Gastrocnemius medialis (tissue), 4 donors: ENCODE measurements at regions not wholly inside any gene's neighbourhood (a gene's known extent, or its start where the extent isn't known, plus 50 kb on each side); places are given as distances from the start of the nearest gene placed in this dataset.

Experiments
- ATAC-seq, 2 donors: fragments of 150-250 bp; one replicate each; pipeline ENCODE4 v1.9.1; 2016
- DNase-seq, 2 donors: peaks; one replicate each; pipeline ENCODE4 v3.0.0-alpha.2; 2019
- H3K27ac ChIP-seq, 4 donors: fragments of 200-600 bp; sonication (generic); 1 replicate in 1 of 4; 2 replicates in 3 of 4; pipeline ENCODE4 v1.5.1; 2016 to 2018; ENCODE audit warnings: mild to moderate bottlenecking in 2 of 4, moderate library complexity in 1 of 4
- H3K27me3 ChIP-seq, 3 donors: fragments of 200-600 bp; sonication (generic) in 2 of 3; 1 replicate in 1 of 3; 2 replicates in 2 of 3; pipeline versions ENCODE4 v1.5.1 to v1.6.0; 2016 to 2019; ENCODE audit warnings: mild to moderate bottlenecking in 1 of 3, moderate library complexity in 1 of 3
- H3K36me3 ChIP-seq, 2 donors: fragments of 200-600 bp; sonication (generic) in 1 of 2; one replicate each; pipeline ENCODE4 v1.5.1; 2017 to 2018
- H3K4me1 ChIP-seq, 2 donors: fragments of 200-600 bp; sonication (generic) in 1 of 2; one replicate each; pipeline ENCODE4 v1.5.1; 2016 to 2017; ENCODE audit warnings: mild to moderate bottlenecking in 2 of 2
- H3K4me3 ChIP-seq, 4 donors: fragments of 200-600 bp; sonication (generic) in 3 of 4; 1 replicate in 1 of 4; 2 replicates in 3 of 4; pipeline ENCODE4 v1.5.1; 2016 to 2019; ENCODE audit warnings: mild to moderate bottlenecking in 2 of 4
- H3K9me3 ChIP-seq, 3 donors: fragments of 200-600 bp; sonication (generic) in 2 of 3; 1 replicate in 1 of 3; 2 replicates in 2 of 3; pipeline ENCODE4 v1.5.1; 2016 to 2019
- POLR2A ChIP-seq, 2 donors: fragments of 450-650 bp; IDR thresholded peaks; one replicate each; pipeline ENCODE4 v1.6.1; 2017; ENCODE audit warnings: antibody characterized with exemption in 2 of 2, mild to moderate bottlenecking in 2 of 2, moderate library complexity in 2 of 2
- in situ Hi-C, 4 donors: fragments of 200-750 bp; cut with MboI; loops; one replicate each; pipeline versions ENCODE4 v1.15.0 to v1.8.0; 2017; ENCODE audit warnings: low sequenced_read_pairs in 4 of 4
- intact Hi-C: fragments of 100-400 bp; cut with DNase I; formaldehyde crosslinking; loops from one replicate; pipeline ENCODE4 v1.15.1; 2023; ENCODE audit warnings: low total_unique reads
- TF ChIP-seq, protein P1 (sequence below), 5 experiments: fragments of 450-650 bp in 3 of 5; fragments of 200-600 bp in 2 of 5; sonication (generic) in 2 of 5; IDR thresholded peaks in 4 of 5; conservative IDR thresholded peaks in 1 of 5; 1 replicate in 4 of 5; 2 replicates in 1 of 5; pipeline ENCODE4 v1.5.1; 2016 to 2019; ENCODE audit warnings: antibody characterized with exemption in 5 of 5, mild to moderate bottlenecking in 3 of 5, moderate library complexity in 3 of 5

- ATAC-seq (no peak), DNase-seq (no peak)
- in situ Hi-C loops (no loop called here), intact Hi-C loops (no loop called here)
- Histone ChIP-seq H3K4me3 (no peak overlapping the region), H3K4me1 (no peaks in the 10 kb centered on the region), H3K27me3 (no peaks in the 10 kb centered on the region), H3K9me3 (no peaks in the 10 kb centered on the region), H3K36me3 (no peaks in the 10 kb centered on the region), H3K27ac (no peak overlapping the region)
- TF ChIP-seq POLR2A (IDR thresholded peaks at IDR 0.05) = no peak
- TF ChIP-seq, protein P1, sequence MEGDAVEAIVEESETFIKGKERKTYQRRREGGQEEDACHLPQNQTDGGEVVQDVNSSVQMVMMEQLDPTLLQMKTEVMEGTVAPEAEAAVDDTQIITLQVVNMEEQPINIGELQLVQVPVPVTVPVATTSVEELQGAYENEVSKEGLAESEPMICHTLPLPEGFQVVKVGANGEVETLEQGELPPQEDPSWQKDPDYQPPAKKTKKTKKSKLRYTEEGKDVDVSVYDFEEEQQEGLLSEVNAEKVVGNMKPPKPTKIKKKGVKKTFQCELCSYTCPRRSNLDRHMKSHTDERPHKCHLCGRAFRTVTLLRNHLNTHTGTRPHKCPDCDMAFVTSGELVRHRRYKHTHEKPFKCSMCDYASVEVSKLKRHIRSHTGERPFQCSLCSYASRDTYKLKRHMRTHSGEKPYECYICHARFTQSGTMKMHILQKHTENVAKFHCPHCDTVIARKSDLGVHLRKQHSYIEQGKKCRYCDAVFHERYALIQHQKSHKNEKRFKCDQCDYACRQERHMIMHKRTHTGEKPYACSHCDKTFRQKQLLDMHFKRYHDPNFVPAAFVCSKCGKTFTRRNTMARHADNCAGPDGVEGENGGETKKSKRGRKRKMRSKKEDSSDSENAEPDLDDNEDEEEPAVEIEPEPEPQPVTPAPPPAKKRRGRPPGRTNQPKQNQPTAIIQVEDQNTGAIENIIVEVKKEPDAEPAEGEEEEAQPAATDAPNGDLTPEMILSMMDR (IDR thresholded peaks at IDR 0.05 in 4 of 5, conservative IDR thresholded peaks at IDR 0.05 in 1 of 5) = no peak
Observed at GRCh38 chr5:68074633-68075032, 140.9 kb upstream of the PIK3R1 start.

DNA sequence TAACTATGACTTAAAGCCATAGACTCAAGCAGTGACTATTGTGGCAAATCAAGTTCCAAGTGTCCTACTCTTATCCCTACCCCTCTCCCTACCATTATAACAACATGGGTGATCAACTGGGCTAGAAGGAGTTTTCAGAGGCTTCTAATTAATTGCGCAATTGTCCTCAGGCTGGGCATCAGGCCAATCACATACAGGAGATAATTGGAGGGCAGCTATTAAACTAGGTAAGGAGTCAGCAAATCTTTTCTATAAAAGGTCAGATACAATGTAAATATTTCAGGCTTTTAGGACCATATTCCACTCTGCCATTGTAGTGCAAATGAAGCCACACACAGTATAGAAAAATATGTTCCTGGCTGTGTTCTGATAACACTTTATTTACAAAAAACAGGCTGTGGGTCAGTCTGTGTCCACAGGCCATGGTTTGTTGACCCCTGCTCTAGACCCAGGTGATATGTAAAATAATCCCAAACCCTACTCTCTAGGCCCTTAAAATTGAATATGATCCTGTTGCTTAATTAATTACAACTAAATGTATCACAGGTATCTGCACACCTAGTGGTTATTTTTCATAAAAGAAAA, 141.4 kb upstream of the PIK3R1 start:
- no peak for DNase-seq
- Histone ChIP-seq H3K36me3 (no peaks in the 10 kb centered on the region), H3K27ac (no peak overlapping the region), H3K4me1 (no peaks in the 10 kb centered on the region), H3K4me3 (no peak overlapping the region), H3K27me3 (no peaks in the 10 kb centered on the region), H3K9me3 (no peaks in the 10 kb centered on the region)
- TF ChIP-seq, protein P1 (IDR thresholded peaks at IDR 0.05 in 4 of 5, conservative IDR thresholded peaks at IDR 0.05 in 1 of 5) = no peak
- no peak for TF ChIP-seq POLR2A (IDR thresholded peaks at IDR 0.05)
- in situ Hi-C loops (no loop called here), intact Hi-C loops (no loop called here)
- no peak for ATAC-seq

GRCh38 chr5:68071736-68072135, 143.8 kb upstream of the PIK3R1 start:
- intact Hi-C loops = no loop called here
- TF ChIP-seq, protein P1 (IDR thresholded peaks at IDR 0.05 in 4 of 5, conservative IDR thresholded peaks at IDR 0.05 in 1 of 5) = no peak
- TF ChIP-seq POLR2A (IDR thresholded peaks at IDR 0.05) = no peak
- peak in 1 of 2 donors; percentile 57 for ATAC-seq
- no peaks in the 10 kb centered on the region for H3K27me3 ChIP-seq
- peak overlapping the region in 1 of 4 donors; percentile 26 for H3K27ac ChIP-seq
- no peaks in the 10 kb centered on the region for H3K9me3 ChIP-seq
- no peak overlapping the region for H3K4me3 ChIP-seq
- in situ Hi-C loops = no loop called here
- H3K4me1 ChIP-seq = no peaks in the 10 kb centered on the region
- DNase-seq = no peak
- H3K36me3 ChIP-seq = no peaks in the 10 kb centered on the region

DNA sequence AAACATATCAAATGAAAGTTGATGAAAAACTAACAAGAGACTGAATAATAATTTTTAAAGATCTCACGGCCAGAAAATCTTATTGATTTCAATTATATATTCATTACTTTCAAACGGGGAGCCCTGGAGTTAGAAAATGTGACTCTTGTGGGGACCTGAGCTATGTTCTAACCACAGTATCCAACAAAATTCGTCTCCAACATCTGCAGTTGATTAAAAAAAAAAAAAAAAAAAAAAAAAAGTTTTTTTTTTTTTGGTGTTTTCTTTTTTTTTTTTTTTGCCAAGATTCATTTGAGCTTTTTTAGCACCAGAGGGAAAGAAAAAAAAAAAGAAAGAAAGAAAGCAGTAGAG, 144.3 kb upstream of the PIK3R1 start:
- Histone ChIP-seq H3K4me3 (no peak overlapping the region), H3K27ac (peak overlapping the region; percentile 2 to 49 (median 34)), H3K27me3 (no peaks in the 10 kb centered on the region), H3K36me3 (no peaks in the 10 kb centered on the region), H3K9me3 (no peaks in the 10 kb centered on the region), H3K4me1 (no peaks in the 10 kb centered on the region)
- ATAC-seq = no peak
- intact Hi-C loops = no loop called here
- in situ Hi-C loops = no loop called here
- no peak for DNase-seq
- TF ChIP-seq POLR2A (IDR thresholded peaks at IDR 0.05) = no peak
- TF ChIP-seq, protein P1 (IDR thresholded peaks at IDR 0.05 in 4 of 5, conservative IDR thresholded peaks at IDR 0.05 in 1 of 5) = no peak
